IPS-NIHi11 (cell line): ENCODE measurements at regions not wholly inside any gene's neighbourhood (a gene's known extent, or its start where the extent isn't known, plus 50 kb on each side); places are given as distances from the start of the nearest gene placed in this dataset.
"Not testable (repeated sequence)": the region's sequence is repeated elsewhere in the genome, so short reads cannot be mapped to it uniquely, and the experiment has no call there.

Experiments
- DNase-seq: peaks from one replicate; pipeline ENCODE4 v3.0.0; 2012; ENCODE audit warnings: mixed read lengths, low spot score

- DNase-seq = no peak
Observed at GRCh38 chr4:117014236-117014635, 71.1 kb downstream of the TRAM1L1 start.

DNA sequence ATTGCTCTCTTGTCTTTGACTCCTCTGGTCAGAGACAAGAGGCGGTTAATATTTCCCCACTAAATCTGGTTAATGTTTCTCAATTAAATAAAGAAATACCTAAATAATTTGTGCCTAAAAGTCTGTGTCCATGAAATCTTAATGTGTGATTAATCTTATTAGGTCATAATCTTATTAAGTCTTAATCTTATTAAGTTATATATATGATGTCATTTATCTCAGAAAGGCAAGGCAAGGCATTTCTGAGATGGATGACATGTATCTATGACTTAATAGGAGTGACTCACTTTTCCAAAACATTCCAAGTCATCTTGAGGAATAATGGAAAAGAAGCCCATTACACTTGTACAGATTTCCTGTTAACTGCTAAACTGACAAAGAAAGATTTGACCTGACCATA is 74.7 kb downstream of the TRAM1L1 start:
- DNase-seq = no peak

DNA sequence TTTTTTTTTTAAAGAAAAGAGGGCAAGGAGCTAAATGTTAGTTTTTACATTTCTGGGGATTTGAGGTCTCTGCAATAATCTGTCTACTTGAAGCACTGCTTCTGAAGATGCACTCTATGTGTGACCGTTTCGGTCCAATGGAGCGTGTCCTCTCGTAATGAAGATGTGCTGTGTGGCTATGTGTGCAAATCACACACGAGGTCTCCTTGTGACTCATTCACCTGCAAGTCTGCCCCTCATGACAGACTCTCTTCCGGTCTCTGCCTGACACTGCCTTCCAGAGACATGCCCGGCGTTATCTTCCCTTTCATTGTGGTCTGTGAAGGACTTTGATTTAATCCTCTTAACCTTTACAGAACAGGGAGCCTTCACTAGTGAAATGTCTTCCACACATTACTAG is 84.3 kb downstream of the TRAM1L1 start:
- no peak for DNase-seq

DNA sequence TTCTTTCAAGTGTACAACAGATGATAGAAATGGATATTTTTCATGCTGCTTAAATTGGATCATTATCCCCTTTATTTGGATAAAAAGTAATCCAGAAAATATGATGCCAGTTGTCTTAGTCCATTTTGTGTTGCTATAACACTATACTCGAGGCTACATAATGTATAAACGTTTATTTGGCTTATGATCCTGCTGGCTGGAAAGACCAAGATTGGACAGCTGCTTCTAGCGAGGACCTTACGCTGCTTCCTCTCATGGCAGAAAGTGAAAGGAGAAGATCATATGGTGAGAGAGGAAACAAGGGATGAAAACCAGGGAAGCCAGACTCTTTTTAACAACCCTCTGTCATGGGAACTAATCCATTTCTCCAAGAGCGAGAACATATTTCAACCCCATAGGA is 102.7 kb downstream of the TRAM1L1 start:
- no peak for DNase-seq

DNA sequence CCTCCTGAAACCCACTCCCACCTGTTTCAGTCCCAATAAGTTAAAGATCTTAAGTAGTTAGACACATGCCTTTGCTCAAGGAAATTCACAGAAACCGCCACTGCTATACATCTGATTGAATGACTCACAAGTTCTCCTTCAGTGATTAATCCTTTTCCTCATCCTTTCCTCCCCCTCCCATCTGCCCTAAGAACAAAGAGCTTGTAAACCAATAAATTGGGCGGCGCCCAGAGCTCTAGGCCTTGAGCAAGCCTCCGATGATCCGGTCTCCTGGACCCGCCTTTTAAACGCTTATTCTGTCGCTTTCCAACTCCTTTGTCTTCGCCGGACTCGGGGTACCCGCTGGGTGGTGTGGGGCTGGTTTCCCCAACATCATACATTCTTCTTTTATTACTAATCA is 104.9 kb downstream of the TRAM1L1 start:
- DNase-seq = not testable (repeated sequence)

GRCh38 chr4:116959045-116959444 is 126.3 kb downstream of the TRAM1L1 start:
- DNase-seq = no peak

DNA sequence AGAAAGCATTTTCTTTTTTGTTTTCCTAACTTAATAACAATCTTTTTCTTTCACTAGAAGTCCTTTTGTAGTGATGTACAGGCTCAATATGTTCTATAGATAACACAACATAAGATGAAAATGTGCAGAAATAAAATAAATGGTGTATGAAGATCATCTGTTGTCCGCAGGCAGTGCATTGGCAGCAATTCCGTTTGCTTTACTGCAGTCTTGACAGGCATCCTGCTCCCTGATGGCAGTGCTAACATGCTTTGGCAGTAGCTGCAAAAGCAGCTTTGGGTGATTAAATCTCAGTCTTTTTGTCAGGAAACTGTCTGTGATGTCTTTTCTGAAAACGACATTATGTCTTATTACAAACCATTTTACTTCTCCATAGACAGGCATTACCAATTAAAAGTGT is 131.4 kb downstream of the TRAM1L1 start:
- DNase-seq = no peak

GRCh38 chr4:116952530-116953136 is 132.7 kb downstream of the TRAM1L1 start:
- DNase-seq = no peak

DNA sequence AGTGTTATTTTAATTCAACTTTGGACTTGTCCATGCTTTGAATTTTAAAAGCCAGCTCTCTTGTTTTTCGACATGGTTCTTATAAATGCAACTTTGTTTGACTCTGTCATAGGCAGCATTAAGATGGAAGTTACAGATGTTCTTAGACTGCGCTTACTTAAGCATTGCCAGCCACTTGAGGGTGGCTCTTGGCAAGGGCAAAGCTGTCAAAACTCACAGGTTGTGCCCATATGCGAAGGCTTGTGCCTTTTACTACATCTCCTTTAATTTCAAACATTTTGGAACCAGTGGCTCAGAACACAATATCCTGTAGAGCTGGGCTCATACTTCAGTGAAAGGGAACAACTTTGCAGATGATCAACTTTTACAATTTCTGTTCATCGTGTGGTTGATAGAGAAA is 135.5 kb downstream of the TRAM1L1 start:
- no peak for DNase-seq

GRCh38 chr4:116942315-116942714 is 143.1 kb downstream of the TRAM1L1 start:
- DNase-seq = no peak

GRCh38 chr4:116930329-116930728 is 155.0 kb downstream of the TRAM1L1 start:
- no peak for DNase-seq

DNA sequence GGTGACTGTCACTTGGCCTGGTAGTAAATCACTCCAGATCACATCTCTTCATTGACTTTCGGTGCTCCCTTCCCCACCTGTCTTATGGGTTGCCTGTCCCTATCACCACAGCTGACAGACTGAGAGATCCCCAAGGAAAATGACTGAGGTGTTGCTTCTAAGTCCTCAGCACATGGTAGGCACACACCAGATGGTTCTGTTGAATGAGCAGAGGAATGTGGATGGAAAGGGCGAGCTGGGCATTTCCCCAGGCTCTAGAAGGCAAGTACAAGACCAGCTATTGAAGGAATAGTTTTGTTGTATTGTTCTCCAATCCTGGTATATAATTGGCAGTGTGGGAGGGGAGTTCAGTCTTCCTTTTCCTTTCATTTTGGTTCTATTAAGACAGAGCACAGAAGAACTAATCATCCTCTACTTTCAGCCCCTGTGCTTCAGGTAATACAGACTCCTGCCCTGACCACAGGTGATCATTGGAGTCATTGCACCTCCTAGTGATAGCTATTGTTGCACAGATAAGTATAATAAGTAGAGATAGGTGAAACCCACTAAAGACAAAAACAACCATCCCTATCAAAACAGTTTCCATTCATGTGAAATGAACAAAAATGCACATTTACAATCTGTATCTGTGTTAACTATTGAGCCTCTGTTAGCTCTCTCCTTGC is 158.6 kb downstream of the TRAM1L1 start:
- DNase-seq = no peak

GRCh38 chr4:116925900-116926457 is 159.4 kb downstream of the TRAM1L1 start:
- peak; percentile 32 for DNase-seq

DNA sequence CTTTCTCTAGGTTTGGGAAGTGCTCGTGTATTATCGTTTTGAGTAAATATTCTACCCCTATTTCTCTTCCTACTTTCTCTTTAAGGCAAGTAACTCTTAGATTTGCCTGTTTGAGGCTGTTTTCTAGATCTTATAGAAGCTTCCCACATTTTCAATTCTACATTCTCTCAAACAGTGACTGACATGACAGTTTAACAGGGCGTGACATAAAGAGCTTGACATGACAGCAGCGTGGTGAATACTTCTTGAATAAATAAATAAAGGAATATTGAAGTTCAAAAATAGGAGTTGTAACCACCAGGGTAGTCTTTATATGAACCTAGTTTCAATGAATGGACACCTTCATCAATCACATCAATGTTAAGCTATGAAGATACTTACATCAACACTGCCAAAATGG is 162.0 kb downstream of the TRAM1L1 start:
- no peak for DNase-seq

DNA sequence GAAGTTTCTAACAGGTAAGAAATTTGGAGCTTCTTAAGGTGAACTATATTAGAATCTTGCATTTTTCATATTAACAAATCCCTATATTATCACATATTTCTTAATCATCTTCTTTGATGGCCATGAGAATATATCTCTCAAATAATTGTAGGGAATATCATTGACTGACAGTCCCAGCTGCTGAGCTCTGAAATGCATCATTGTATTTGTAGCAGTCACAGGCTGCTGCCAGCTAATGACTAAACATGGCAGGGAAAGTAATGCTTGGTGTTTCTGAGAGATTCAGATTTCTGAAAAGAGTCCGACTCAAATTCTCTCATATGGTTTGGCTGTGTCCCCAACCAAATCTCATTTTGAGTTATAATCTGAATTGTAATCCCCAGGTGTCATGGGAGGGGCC is 171.9 kb downstream of the TRAM1L1 start:
- DNase-seq = no peak

- no peak for DNase-seq
Observed at GRCh38 chr4:116906758-116907157, 178.6 kb downstream of the TRAM1L1 start.

DNA sequence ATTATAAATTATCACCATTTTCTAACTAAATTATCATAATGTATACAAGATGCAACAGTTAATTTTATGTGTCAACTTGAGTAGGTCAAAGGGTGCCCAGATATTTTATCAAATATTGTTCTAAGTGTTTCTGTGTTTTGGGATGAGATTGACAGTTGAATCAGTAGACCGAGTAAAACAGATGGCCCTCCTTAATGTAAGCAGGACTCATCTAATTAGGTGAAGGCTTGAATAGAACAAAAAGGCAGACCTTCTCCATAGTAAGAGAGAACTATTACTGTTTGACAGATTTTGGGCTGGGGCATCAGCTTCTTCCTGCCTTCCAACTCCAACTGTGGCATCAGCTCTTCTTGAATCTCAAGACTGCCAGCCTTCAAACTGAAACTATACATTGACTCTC is 185.8 kb downstream of the TRAM1L1 start:
- DNase-seq = no peak

- no peak for DNase-seq
Observed at GRCh38 chr4:116885579-116885978, 199.8 kb downstream of the TRAM1L1 start.

GRCh38 chr4:116882503-116882902 is 202.9 kb downstream of the TRAM1L1 start:
- DNase-seq = no peak

DNA sequence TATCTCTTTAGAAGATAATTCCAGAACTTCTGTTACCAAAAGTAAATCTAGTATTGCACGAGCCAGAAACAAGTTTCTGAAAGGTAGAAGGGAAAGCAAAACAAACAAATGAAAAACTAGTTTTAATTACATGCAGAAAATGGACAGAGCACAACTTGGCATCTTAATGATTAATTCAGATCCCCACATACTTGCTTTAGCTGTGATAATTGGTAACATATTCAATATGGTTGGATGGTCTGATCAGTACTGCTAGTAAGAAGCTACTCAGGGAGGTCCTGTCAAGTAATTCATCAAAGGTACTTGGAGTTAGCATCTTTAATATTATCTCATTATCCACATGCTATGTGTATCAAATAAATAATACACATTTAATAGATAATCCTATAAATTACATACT is 204.3 kb downstream of the TRAM1L1 start:
- no peak for DNase-seq

DNA sequence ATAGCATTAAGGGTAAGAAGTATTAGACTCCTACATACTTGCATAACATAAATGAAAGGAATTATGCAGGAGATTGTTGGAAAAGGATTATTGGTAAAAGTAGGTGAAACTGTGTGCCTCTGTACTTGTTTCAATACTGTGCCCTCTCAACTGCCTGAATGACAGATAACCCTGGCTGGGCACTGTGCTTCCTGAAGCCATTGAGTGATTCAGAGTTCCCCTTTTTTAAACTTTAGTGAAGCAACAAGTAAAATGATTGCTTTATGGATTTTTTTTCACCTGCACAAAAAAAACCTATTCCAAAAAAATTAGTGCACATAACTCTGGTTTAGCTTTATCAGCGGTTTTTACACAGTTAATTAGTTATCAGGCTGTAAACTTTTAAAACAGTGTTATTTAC is 204.8 kb downstream of the TRAM1L1 start:
- DNase-seq = no peak

DNA sequence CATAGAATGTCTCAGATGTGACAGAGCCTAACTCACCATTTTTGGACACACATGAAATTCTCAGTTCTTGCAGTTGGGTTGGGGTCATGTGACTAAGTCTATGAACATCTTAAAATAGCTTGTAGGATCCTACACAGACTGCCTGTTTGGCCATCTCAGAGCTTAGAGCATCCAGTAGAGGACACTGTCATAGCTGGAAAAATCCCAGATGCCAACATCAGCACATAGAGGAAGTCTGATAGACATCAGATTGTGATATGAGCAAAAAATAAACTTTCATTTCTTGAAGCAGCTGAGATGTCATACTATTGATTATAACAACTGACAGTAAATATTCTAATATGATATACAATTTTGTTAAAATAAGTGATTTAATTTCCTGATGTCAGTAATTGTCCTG is 207.1 kb downstream of the TRAM1L1 start:
- no peak for DNase-seq

DNA sequence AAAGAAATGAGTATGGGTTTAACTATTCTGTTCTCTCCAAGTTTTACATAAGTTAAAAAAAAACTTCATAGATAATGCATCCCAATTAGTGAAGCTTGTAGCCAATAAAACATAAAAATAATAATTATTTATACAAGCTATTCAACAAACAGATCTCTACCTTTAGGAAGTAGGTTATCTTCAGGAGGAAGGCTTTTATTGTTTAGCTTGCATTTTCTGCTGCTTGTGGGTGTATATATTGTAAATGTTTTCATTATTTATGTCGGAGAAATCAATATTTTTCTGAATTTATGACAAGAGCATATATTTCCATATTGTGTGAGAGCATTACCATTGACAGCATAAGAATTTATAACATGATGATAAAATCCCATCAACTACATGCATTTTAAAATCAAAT is 208.3 kb downstream of the TRAM1L1 start:
- no peak for DNase-seq

GRCh38 chr4:116872941-116873340 is 212.4 kb downstream of the TRAM1L1 start:
- no peak for DNase-seq
